Naive thymus-derived CD4-positive, alpha-beta T cell (primary cell): ENCODE measurements at regions not wholly inside any gene's neighbourhood (a gene's known extent, or its start where the extent isn't known, plus 50 kb on each side); places are given as distances from the start of the nearest gene placed in this dataset.

Experiments used
- ATAC-seq: fragments of 150-1000 bp; cut with Tn5 transposase; 2 replicates; pipeline ENCODE4 v1.10.0; 2021; ENCODE audit warnings: mild to moderate bottlenecking, moderate library complexity
- CTCF ChIA-PET: fragments of 350-600 bp; sonication (Branson Sonifier 250); formaldehyde crosslinking; loops from one replicate; lab custom pipeline; 2021; ENCODE audit warnings: antibody characterized with exemption; lab: Charles Lee
- POLR2A ChIA-PET: fragments of 350-600 bp; sonication (Branson Sonifier 250); formaldehyde crosslinking; loops from one replicate; lab custom pipeline; 2021; ENCODE audit warnings: antibody characterized with exemption, inconsistent platforms; lab: Charles Lee
- DNase-seq, 9 donors: peaks; one replicate each; pipeline versions ENCODE4 v3.0.0 to v3.0.0-alpha.2; 2020 to 2022; ENCODE audit warnings: mixed read lengths in 1 of 9
- H3K27ac ChIP-seq: one replicate; pipeline ENCODE4 v1.7.0; 2013; ENCODE audit warnings: mild to moderate bottlenecking, low read depth, low read length, moderate library complexity
- H3K27me3 ChIP-seq, 2 donors: one replicate each; pipeline ENCODE4 v1.7.0; 2013; ENCODE audit warnings: low read length in 2 of 2, mild to moderate bottlenecking in 2 of 2, moderate library complexity in 2 of 2; ENCODE audit not compliant: control insufficient read depth in 2 of 2, insufficient read depth in 2 of 2
- H3K36me3 ChIP-seq, 3 experiments: 1 replicate in 2 of 3; 2 replicates in 1 of 3; pipeline ENCODE4 v1.7.0; 2013; ENCODE audit warnings: low read length in 3 of 3, mild to moderate bottlenecking in 3 of 3, moderate library complexity in 1 of 3; ENCODE audit not compliant: insufficient read depth in 3 of 3, control insufficient read depth in 2 of 3
- H3K4me1 ChIP-seq, 2 donors: one replicate each; pipeline ENCODE4 v1.7.0; 2013; ENCODE audit warnings: low read length in 2 of 2, mild to moderate bottlenecking in 2 of 2, moderate library complexity in 1 of 2; ENCODE audit not compliant: control insufficient read depth in 2 of 2, insufficient read depth in 2 of 2
- H3K4me3 ChIP-seq: 2 replicates; pipeline ENCODE4 v1.7.0; 2013; ENCODE audit warnings: mild to moderate bottlenecking, low read length
- H3K9me3 ChIP-seq, 3 experiments: 1 replicate in 2 of 3; 2 replicates in 1 of 3; pipeline ENCODE4 v1.7.0; 2013; ENCODE audit warnings: low read length in 3 of 3; ENCODE audit not compliant: control insufficient read depth in 2 of 3
- H3K27ac Mint-ChIP-seq, 9 donors: one replicate each; pipeline ENCODE4 v1.8.0; 2020 to 2022; ENCODE audit warnings: mixed read lengths in 9 of 9, mild to moderate bottlenecking in 8 of 9, moderate library complexity in 5 of 9, inconsistent platforms in 2 of 9
- H3K27me3 Mint-ChIP-seq, 5 donors: one replicate each; pipeline ENCODE4 v1.8.0; 2021 to 2022; ENCODE audit warnings: mixed read lengths in 5 of 5, mild to moderate bottlenecking in 1 of 5
- H3K36me3 Mint-ChIP-seq, 5 donors: one replicate each; pipeline ENCODE4 v1.8.0; 2020 to 2022; ENCODE audit warnings: mixed read lengths in 5 of 5, mild to moderate bottlenecking in 3 of 5, inconsistent platforms in 1 of 5
- H3K4me1 Mint-ChIP-seq, 7 donors: one replicate each; pipeline ENCODE4 v1.8.0; 2020 to 2022; ENCODE audit warnings: mixed read lengths in 7 of 7, mild to moderate bottlenecking in 3 of 7, inconsistent platforms in 1 of 7
- H3K4me3 Mint-ChIP-seq, 10 donors: one replicate each; pipeline ENCODE4 v1.8.0; 2020 to 2022; ENCODE audit warnings: mild to moderate bottlenecking in 10 of 10, mixed read lengths in 10 of 10, moderate library complexity in 6 of 10, inconsistent platforms in 2 of 10
- H3K9me3 Mint-ChIP-seq, 11 donors: one replicate each; pipeline ENCODE4 v1.8.0; 2020 to 2022; ENCODE audit warnings: mixed read lengths in 11 of 11, mild to moderate bottlenecking in 4 of 11, inconsistent platforms in 1 of 11, moderate library complexity in 1 of 11
- intact Hi-C, 2 donors: fragments of 100-400 bp; cut with micrococcal nuclease; formaldehyde crosslinking; loops; one replicate each; pipeline ENCODE4 v1.15.1; 2023

DNA sequence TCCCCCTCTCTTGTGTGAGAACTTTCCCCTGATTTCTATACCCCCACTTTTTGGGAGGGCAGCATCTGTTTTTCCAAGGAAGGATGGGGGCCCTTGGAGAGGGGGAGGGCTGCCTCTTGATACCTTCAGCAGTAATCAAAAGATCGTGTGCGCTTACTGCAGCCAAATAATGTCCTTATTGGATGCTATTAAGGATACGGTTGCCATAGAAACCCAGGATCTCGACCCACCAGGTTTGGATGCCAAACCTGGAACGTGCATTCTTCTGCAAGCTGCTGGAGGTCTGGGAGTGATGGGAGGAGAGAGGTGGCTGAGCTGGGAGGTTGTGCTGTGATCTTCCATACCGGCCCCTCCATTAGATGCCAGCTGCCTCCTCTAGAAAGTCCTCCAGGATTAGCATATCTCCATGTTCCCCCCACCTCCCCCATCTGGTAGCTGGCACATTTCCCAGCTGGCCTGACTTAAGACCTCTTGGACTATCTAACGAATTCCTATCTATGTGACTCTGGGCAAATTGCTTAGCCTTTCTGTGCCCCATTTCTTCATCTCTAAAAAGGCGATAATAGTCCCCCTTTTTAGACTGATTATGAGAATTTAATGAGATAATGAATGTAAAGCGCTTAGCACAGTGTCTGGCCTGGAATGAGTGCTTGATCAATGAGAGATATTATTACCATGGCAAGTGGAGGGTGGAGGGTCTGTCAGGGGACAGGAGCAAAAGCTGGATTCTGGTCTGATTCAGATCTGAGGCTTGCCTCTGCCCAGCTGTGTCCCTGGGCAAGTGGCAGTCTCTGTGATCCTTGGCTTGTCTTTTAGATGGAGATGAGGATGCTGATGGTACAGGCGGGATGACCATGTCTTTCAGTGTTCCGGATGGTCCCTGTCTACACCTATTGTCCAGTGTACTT, 78.5 kb upstream of the PCBD1 start:
- Histone ChIP-seq H3K9me3 (no peaks in the 10 kb centered on the region), H3K4me3 (no peak overlapping the region), H3K36me3 (no peaks in the 10 kb centered on the region), H3K27ac (no peak overlapping the region), H3K4me1 (no peaks in the 10 kb centered on the region), H3K27me3 (no peaks in the 10 kb centered on the region)
- H3K27me3 Mint-ChIP-seq, result peaks cover 3 to 33% (median 18%) of the 10 kb centered on the region in 5 donors
- intact Hi-C loops, result no loop called here
- peaks cover 0 to 19% (median 2%) of the 10 kb centered on the region in 11 donors for H3K9me3 Mint-ChIP-seq
- H3K4me1 Mint-ChIP-seq, result no peaks in the 10 kb centered on the region
- H3K36me3 Mint-ChIP-seq, result no peaks in the 10 kb centered on the region
- ATAC-seq (no peak), DNase-seq (no peak)
- ChIA-PET POLR2A (no interaction called here), CTCF (interaction anchor here (0.6 kb wide), 1 partner anchor 342 kb away, joined by 3 read pairs; no protein-coding TSS in a partner anchor)
- no peak overlapping the region for H3K4me3 Mint-ChIP-seq
- H3K27ac Mint-ChIP-seq, result no peak overlapping the region

DNA sequence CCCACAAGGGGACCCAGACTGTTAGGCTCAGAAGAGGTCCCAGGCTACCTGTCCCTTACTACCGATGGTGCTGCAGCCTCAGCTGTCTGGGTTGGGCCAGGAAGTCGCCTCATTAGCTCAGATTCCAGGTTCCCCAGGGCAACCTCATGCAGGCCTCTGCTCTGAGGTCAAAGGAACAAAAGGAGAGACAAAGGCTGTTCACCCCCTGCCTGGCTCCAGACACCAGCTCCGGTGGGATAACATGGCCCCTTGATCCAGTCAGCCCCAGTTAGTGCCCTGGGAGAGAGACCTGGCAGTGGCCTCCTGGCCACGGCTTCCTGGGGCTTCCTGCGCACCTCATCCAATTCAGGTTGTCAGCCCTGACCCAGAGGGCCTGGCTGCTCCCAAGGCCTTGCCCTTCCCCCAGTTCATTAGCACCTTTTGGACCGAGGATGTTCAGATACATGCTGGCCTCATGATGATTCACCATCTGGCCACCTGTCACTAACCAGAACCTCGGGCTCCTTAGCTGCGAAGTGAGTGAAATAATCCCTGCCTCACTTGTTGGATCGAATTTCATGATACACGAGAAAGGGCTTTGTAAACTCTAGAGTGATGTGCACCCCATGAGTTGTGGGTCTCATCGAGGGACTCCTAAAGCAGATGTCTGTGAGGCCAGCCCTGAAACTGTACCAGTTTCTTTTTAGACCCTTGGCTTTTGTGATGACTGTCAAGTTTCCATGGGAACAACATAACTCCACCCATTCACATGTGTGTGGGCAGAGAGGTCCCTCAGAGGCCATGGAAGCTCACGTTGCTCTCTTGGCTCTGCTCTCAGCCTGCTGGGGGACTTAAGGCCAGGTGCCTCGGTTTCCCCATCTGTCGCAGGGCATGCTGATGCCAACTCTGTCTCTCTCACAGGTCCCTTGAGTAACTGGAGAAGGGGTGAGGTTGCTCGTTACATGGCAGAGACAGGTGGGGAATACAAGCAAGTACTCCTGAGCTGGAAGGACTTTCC, 79.5 kb upstream of the PCBD1 start:
- no peaks in the 10 kb centered on the region for H3K4me1 ChIP-seq
- H3K27ac Mint-ChIP-seq, result no peak overlapping the region
- no peak overlapping the region for H3K27ac ChIP-seq
- H3K4me1 Mint-ChIP-seq, result no peaks in the 10 kb centered on the region
- peaks cover 0 to 26% (median 2%) of the 10 kb centered on the region in 11 donors for H3K9me3 Mint-ChIP-seq
- no peaks in the 10 kb centered on the region for H3K36me3 Mint-ChIP-seq
- H3K9me3 ChIP-seq, result no peaks in the 10 kb centered on the region
- ChIA-PET POLR2A (no interaction called here), CTCF (interaction anchor here (0.6 kb wide), 1 partner anchor 341 kb away, joined by 3 read pairs; no protein-coding TSS in a partner anchor)
- H3K4me3 ChIP-seq, result no peak overlapping the region
- H3K36me3 ChIP-seq, result no peaks in the 10 kb centered on the region
- ATAC-seq (no peak), DNase-seq (no peak)
- intact Hi-C loops, result no loop called here
- H3K27me3 Mint-ChIP-seq, result peaks cover 3 to 35% (median 20%) of the 10 kb centered on the region in 5 donors
- H3K4me3 Mint-ChIP-seq, result no peak overlapping the region
- no peaks in the 10 kb centered on the region for H3K27me3 ChIP-seq

DNA sequence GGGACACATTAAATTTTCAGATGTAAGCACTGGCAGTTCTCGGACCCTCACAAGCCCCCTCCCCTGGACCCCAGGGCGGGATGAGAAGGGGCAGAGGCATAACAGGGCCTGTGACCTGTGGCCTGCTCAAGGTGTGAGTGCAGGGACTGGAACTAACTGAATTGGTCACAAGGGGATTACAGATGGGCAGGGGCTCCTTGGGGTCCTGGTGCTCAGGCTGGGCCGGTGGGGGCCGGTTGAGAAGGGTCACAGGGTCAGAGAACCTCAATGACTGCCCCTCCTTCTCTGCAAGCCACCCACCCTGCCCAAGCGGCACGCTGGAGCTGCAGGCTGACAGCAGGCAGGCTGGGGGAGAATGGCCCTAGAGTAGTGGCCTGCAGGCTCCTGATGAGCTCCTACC, 80.8 kb upstream of the PCBD1 start:
- no peak overlapping the region for H3K27ac Mint-ChIP-seq
- peaks cover 0 to 26% (median 2%) of the 10 kb centered on the region in 11 donors for H3K9me3 Mint-ChIP-seq
- peaks cover 10 to 35% (median 20%) of the 10 kb centered on the region in 5 donors for H3K27me3 Mint-ChIP-seq
- Histone ChIP-seq H3K36me3 (no peaks in the 10 kb centered on the region), H3K27me3 (no peaks in the 10 kb centered on the region), H3K27ac (no peak overlapping the region), H3K4me3 (no peak overlapping the region), H3K4me1 (no peaks in the 10 kb centered on the region), H3K9me3 (no peaks in the 10 kb centered on the region)
- POLR2A ChIA-PET, result no interaction called here
- ATAC-seq (no peak), DNase-seq (no peak)
- intact Hi-C loops, result no loop called here
- CTCF ChIA-PET, result interaction anchor here (0.6 kb wide), 1 partner anchor 263 kb away, joined by 3 read pairs; no protein-coding TSS in a partner anchor
- H3K4me1 Mint-ChIP-seq, result no peaks in the 10 kb centered on the region
- H3K4me3 Mint-ChIP-seq, result no peak overlapping the region
- H3K36me3 Mint-ChIP-seq, result no peaks in the 10 kb centered on the region

DNA sequence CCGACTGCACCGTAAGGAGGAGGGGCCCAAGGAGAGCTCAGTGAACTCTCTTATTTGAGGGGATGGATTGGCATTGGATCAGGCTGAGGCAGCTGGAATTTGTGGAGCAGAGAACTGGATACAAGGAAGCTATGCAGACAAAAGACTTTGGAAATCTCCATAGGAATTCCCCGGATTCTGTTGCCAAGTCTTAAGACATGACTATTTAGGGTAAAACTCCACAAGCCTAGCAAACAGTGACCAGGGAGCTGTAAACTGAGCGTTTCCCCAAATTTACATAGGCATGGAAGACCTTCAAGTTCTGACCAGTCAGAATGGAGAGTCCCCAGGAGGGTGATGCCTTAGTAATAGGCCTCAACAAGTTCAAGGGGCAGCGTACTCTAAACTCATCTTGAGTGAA, 82.5 kb upstream of the PCBD1 start:
- DNase-seq, result no peak
- H3K27me3 Mint-ChIP-seq, result peaks cover 10 to 35% (median 20%) of the 10 kb centered on the region in 5 donors
- no peaks in the 10 kb centered on the region for H3K27me3 ChIP-seq
- H3K27ac Mint-ChIP-seq, result no peak overlapping the region
- H3K4me1 ChIP-seq, result no peaks in the 10 kb centered on the region
- H3K4me3 Mint-ChIP-seq, result no peak overlapping the region
- no peaks in the 10 kb centered on the region for H3K36me3 ChIP-seq
- no peak overlapping the region for H3K27ac ChIP-seq
- H3K9me3 Mint-ChIP-seq, result peaks cover 0 to 26% (median 2%) of the 10 kb centered on the region in 11 donors
- ChIA-PET CTCF (interaction anchor here (0.7 kb wide), 1 partner anchor 68 kb away, joined by 3 read pairs; no protein-coding TSS in a partner anchor), POLR2A (no interaction called here)
- intact Hi-C loops, result no loop called here
- no peaks in the 10 kb centered on the region for H3K36me3 Mint-ChIP-seq
- no peak overlapping the region for H3K4me3 ChIP-seq
- no peaks in the 10 kb centered on the region for H3K4me1 Mint-ChIP-seq
- H3K9me3 ChIP-seq, result no peaks in the 10 kb centered on the region
- no peak for ATAC-seq

DNA sequence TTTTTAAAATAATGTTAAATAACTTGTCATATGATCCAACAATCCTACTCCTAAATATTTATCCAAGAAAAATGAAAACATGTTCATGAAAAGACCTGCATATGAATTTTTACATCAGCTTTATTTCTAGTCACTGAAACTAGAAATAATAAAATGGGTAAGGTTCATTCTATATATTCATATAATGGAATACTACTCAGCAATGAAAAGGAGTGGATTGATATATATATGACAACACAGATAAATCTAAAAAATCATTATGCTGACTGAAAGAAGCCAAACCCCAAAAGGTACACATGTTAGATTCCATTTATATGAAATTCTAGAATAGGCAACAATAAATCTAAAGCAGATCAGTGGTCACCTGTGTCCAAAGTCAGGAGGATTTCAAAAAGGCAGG, 84.9 kb upstream of the PCBD1 start:
- H3K4me1 ChIP-seq, result no peaks in the 10 kb centered on the region
- H3K4me3 Mint-ChIP-seq, result no peak overlapping the region
- H3K27ac ChIP-seq, result no peak overlapping the region
- DNase-seq (no peak), ATAC-seq (no peak)
- no peaks in the 10 kb centered on the region for H3K36me3 ChIP-seq
- intact Hi-C loops, result no loop called here
- no peaks in the 10 kb centered on the region for H3K4me1 Mint-ChIP-seq
- ChIA-PET CTCF (no interaction called here), POLR2A (no interaction called here)
- H3K27me3 Mint-ChIP-seq, result peaks cover 10 to 38% (median 26%) of the 10 kb centered on the region in 5 donors
- no peak overlapping the region for H3K27ac Mint-ChIP-seq
- peaks cover 0 to 26% (median 4%) of the 10 kb centered on the region in 11 donors for H3K9me3 Mint-ChIP-seq
- no peak overlapping the region for H3K4me3 ChIP-seq
- H3K9me3 ChIP-seq, result no peaks in the 10 kb centered on the region
- H3K27me3 ChIP-seq, result no peaks in the 10 kb centered on the region
- H3K36me3 Mint-ChIP-seq, result no peaks in the 10 kb centered on the region

DNA sequence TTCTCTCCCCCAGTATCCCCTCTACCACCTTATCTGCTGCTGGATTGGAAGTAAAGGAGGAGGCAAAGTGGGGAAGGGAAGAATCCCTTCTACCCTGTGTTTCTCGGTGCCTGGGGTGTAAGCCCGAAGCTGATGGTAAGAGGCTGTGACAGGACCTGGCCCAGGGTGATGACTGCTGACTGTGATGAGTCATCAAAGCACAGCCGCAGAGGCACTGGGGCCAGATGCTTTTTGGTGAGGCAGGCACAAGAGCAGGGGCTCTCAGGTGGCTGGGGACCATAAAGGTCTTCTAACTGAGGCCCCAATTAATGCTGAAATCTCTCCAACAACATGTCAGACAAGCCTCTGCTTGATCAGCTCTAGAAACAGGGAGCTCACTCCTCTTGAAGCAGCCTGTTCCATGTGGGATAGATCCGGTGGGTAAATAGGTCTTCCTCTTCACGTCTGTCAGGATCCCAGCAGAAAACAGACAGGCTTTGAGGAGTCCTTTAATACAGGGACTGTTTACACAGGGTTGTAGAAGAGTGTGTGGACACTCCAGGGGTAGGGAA, 86.1 kb upstream of the PCBD1 start:
- Histone ChIP-seq H3K4me3 (no peak overlapping the region), H3K27me3 (no peaks in the 10 kb centered on the region), H3K9me3 (no peaks in the 10 kb centered on the region), H3K36me3 (no peaks in the 10 kb centered on the region), H3K4me1 (no peaks in the 10 kb centered on the region), H3K27ac (no peak overlapping the region)
- ChIA-PET CTCF (no interaction called here), POLR2A (no interaction called here)
- ATAC-seq (no peak), DNase-seq (no peak)
- H3K9me3 Mint-ChIP-seq, result peaks cover 0 to 26% (median 4%) of the 10 kb centered on the region in 11 donors
- no peaks in the 10 kb centered on the region for H3K36me3 Mint-ChIP-seq
- H3K27me3 Mint-ChIP-seq, result peaks cover 10 to 38% (median 29%) of the 10 kb centered on the region in 5 donors
- H3K4me1 Mint-ChIP-seq, result no peaks in the 10 kb centered on the region
- intact Hi-C loops, result no loop called here
- H3K4me3 Mint-ChIP-seq, result no peak overlapping the region
- no peak overlapping the region for H3K27ac Mint-ChIP-seq
